ENCODE measurements at regions not wholly inside any gene's neighbourhood (a gene's known extent, or its start where the extent isn't known, plus 50 kb on each side); places are given as distances from the start of the nearest gene placed in this dataset.

DNA sequence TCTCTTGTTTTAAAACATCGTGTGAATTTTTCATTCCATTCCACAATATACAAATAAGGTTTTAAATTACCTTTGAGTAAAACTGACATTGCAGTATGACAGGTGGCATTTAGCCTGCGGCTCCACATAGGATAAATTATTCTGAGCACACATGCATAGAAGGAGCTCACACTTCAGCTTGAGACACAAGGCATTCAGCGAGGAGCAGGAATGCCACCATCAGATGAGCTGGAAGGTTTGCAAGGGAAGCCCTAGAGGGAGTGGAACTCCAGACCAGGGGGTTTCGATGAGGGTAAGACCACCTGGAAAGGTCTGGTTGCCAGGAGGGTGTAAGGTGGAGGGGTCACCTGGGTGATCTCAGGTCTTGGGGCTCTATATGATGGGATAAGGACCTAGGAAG, 259.0 kb upstream of the ADRA1B start (continued):
- no peak for TF ChIP-seq NFXL1 (IDR thresholded peaks at IDR 0.05; ENCODE audit: borderline replicate concordance)

DNA sequence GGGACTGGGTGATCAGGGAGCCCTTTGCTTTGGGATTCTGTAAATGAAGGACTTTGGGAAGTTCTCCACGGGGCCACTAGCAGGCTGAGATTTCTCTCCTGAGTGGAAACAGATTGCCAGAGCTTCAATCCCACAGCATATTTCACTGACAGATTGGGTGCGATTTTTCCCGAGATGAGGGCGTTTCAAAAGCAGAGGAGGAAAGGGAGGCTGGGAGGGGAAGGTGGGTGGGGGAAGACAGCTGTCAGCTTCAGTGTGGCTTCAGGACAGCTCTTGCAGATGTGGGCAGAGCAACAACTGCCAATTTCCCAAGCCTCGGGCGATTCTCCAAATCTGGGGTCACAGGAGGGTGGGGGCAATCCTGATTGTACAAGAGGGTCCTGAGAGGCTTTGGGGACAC, 258.5 kb upstream of the ADRA1B start:
- ChIA-PET POLR2A (no interaction called here), RAD21 (ENCODE audit: unreplicated experiment) (no interaction called here), SMC1A (ENCODE audit: uncharacterized antibody, unreplicated experiment) (no interaction called here), CTCF (no interaction called here)
- TF ChIP-seq KAT2A (conservative IDR thresholded peaks at IDR 0.05; ENCODE audit: control insufficient read depth, low read depth, low read length), result no peak
- no peak for TF ChIP-seq NR2F1 (conservative IDR thresholded peaks at IDR 0.05)
- TF ChIP-seq, protein P1, sequence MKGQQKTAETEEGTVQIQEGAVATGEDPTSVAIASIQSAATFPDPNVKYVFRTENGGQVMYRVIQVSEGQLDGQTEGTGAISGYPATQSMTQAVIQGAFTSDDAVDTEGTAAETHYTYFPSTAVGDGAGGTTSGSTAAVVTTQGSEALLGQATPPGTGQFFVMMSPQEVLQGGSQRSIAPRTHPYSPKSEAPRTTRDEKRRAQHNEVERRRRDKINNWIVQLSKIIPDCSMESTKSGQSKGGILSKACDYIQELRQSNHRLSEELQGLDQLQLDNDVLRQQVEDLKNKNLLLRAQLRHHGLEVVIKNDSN (IDR thresholded peaks at IDR 0.05; ENCODE audit: borderline replicate concordance, extremely low read length, insufficient read depth, low read depth, low read length), result no peak
- 64% methylated on average over 6 of the region's 6 CpGs for WGBS (ENCODE audit: insufficient coverage, insufficient replicate concordance, low lambda C conversion rate, missing lambda C conversion rate)
- Histone ChIP-seq H3K9me3 (replicated peaks; ENCODE audit: control insufficient read depth, insufficient read depth, low read length) (no peaks in the 10 kb centered on the region), H3K36me3 (ENCODE audit: control insufficient read depth in 2 of 2, insufficient read depth in 2 of 2, low read length in 1 of 2) (no peaks in the 10 kb centered on the region), H3K79me2 (ENCODE audit: control insufficient read depth, insufficient read depth, low read length) (no peaks in the 10 kb centered on the region), H2AFZ (ENCODE audit: control insufficient read depth, low read depth, low read length) (no peak overlapping the region), H3K4me2 (ENCODE audit: control insufficient read depth, insufficient read depth) (no peak overlapping the region), H3K9ac (ENCODE audit: control insufficient read depth, insufficient read depth, low read length) (no peak overlapping the region), H3K27ac (ENCODE audit: control insufficient read depth, insufficient read depth) (no peak overlapping the region), H4K20me1 (ENCODE audit: control insufficient read depth, insufficient read depth) (0 out of 2 replicates have a peak, but pooled peaks cover 3% of the 10 kb centered on the region), H3K4me3 (no peak overlapping the region), H3K27me3 (replicated peaks in 1 of 2; ENCODE audit: control insufficient read depth in 2 of 2, insufficient read depth in 2 of 2, low read length in 1 of 2) (no peaks in the 10 kb centered on the region), H3K4me1 (ENCODE audit: control insufficient read depth, insufficient read depth, low read length) (no peaks in the 10 kb centered on the region)
- FAIRE-seq (no peak), DNase-seq (ENCODE audit: low read depth, low spot score) (no peak), ATAC-seq (no peak)
- BruUV-seq (replicated peaks), result no TSS peak
- intact Hi-C loops (cut with micrococcal nuclease; ENCODE audit: unreplicated experiment) (no loop called here), in situ Hi-C loops (cut with MboI) (no loop called here)

DNA sequence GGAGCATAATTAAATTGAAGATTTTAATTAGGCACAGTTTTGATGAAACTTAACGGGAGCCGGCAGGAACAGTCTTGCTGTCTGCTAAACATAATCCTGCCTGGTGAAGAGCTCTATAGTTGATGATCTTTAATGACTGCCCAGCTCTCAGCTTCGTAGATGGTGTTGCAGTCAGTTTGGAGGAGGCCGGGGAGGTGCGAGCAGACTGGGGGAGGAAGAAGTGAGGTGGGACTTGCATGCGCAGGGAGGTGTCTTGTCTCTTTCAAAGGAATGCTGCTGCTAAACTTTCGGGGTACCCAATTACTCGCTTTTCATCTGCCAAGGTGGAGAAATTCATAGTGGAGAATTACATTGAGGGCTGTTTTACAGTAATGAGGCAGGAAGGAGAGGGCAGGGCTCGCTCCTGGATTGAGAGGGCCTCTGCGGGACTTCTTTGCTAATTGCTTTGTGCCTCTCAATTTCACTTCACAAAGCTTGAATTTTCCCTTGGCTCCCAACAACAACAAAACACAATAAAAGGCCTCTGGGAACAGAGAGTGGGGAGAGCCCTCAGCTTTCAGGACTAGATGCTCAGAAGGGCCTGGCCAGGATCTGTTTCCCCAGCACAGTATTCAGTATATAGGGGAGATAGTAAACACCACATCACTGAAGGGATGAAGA, 257.9 kb upstream of the ADRA1B start:
- in situ Hi-C loops (cut with MboI), result no loop called here
- Histone ChIP-seq H3K4me3 (no peak overlapping the region), H3K79me2 (ENCODE audit: control insufficient read depth, insufficient read depth, low read length) (no peaks in the 10 kb centered on the region), H3K27me3 (replicated peaks in 1 of 2; ENCODE audit: control insufficient read depth in 2 of 2, insufficient read depth in 2 of 2, low read length in 1 of 2) (no peaks in the 10 kb centered on the region), H3K36me3 (ENCODE audit: control insufficient read depth in 2 of 2, insufficient read depth in 2 of 2, low read length in 1 of 2) (no peaks in the 10 kb centered on the region), H3K9ac (ENCODE audit: control insufficient read depth, insufficient read depth, low read length) (no peak overlapping the region), H4K20me1 (ENCODE audit: control insufficient read depth, insufficient read depth) (0 out of 2 replicates have a peak, but pooled peaks cover 3% of the 10 kb centered on the region), H2AFZ (ENCODE audit: control insufficient read depth, low read depth, low read length) (no peak overlapping the region), H3K27ac (ENCODE audit: control insufficient read depth, insufficient read depth) (no peak overlapping the region), H3K4me2 (ENCODE audit: control insufficient read depth, insufficient read depth) (no peak overlapping the region), H3K4me1 (ENCODE audit: control insufficient read depth, insufficient read depth, low read length) (no peaks in the 10 kb centered on the region), H3K9me3 (replicated peaks; ENCODE audit: control insufficient read depth, insufficient read depth, low read length) (no peaks in the 10 kb centered on the region)
- ChIA-PET CTCF (no interaction called here), POLR2A (no interaction called here), RAD21 (ENCODE audit: unreplicated experiment) (no interaction called here), SMC1A (ENCODE audit: uncharacterized antibody, unreplicated experiment) (interaction anchor here (0.7 kb wide), 1 partner anchor 230 kb away, joined by 3 read pairs; no protein-coding TSS in a partner anchor)
- 60% methylated on average over 9 of the region's 10 CpGs for WGBS (ENCODE audit: insufficient coverage, insufficient replicate concordance, low lambda C conversion rate, missing lambda C conversion rate)
- no TSS peak for BruUV-seq (replicated peaks)
- DNase-seq (ENCODE audit: low read depth, low spot score) (no peak), FAIRE-seq (no peak), ATAC-seq (no peak)
- intact Hi-C loops (cut with micrococcal nuclease; ENCODE audit: unreplicated experiment), result no loop called here
- no peak for TF ChIP-seq GABPA (IDR thresholded peaks at IDR 0.05; ENCODE audit: low read depth)
- no peak for TF ChIP-seq FOXK2 (IDR thresholded peaks at IDR 0.05)
- TF ChIP-seq IKZF2 (IDR thresholded peaks at IDR 0.05), result no peak
- TF ChIP-seq KDM1A (IDR thresholded peaks at IDR 0.05; ENCODE audit: borderline replicate concordance), result no peak
- TF ChIP-seq LARP7 (IDR thresholded peaks at IDR 0.05), result no peak
- TF ChIP-seq, protein P2, sequence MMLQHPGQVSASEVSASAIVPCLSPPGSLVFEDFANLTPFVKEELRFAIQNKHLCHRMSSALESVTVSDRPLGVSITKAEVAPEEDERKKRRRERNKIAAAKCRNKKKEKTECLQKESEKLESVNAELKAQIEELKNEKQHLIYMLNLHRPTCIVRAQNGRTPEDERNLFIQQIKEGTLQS (IDR thresholded peaks at IDR 0.05; ENCODE audit: borderline replicate concordance, extremely low read depth, low read depth, low read length), result no peak
- TF ChIP-seq SP1 (IDR thresholded peaks at IDR 0.05; ENCODE audit: low read depth, low read length), result no peak
- TF ChIP-seq PAX8 (IDR thresholded peaks at IDR 0.05), result no peak
- TF ChIP-seq SUPT20H (IDR thresholded peaks at IDR 0.05; ENCODE audit: borderline replicate concordance, control insufficient read depth, low read depth, low read length), result no peak

All from GM12878 (cell line).